EH (cell line): ENCODE measurements at regions not wholly inside any gene's neighbourhood (a gene's known extent, or its start where the extent isn't known, plus 50 kb on each side); places are given as distances from the start of the nearest gene placed in this dataset.
A peak's percentile ranks its signal among the peaks of the same experiment; 100 is the strongest.

ENCODE experiments used
- DNase-seq: peaks from one replicate; pipeline ENCODE4 v3.0.0-alpha.2; 2015; ENCODE audit warnings: low read depth

GRCh38 chr9:80070071-80070742 is 498.4 kb downstream of the TLE4 start:
- DNase-seq = no peak

- DNase-seq = no peak
These were observed 495.2 kb downstream of the TLE4 start for GRCh38 chr9:80066931-80067330.

- peak; percentile 4 for DNase-seq
These were observed 490.8 kb downstream of the TLE4 start for GRCh38 chr9:80062567-80062966.

GRCh38 chr9:80061940-80062339 is 490.2 kb downstream of the TLE4 start:
- DNase-seq = peak; percentile 97

- peak; percentile 0 for DNase-seq
These were observed 489.3 kb downstream of the TLE4 start for GRCh38 chr9:80061096-80061495.

- DNase-seq = no peak
These were observed 488.2 kb downstream of the TLE4 start for GRCh38 chr9:80059979-80060378.

GRCh38 chr9:80059191-80059590 is 487.4 kb downstream of the TLE4 start:
- no peak for DNase-seq

GRCh38 chr9:80052830-80053229 is 481.1 kb downstream of the TLE4 start:
- no peak for DNase-seq

- no peak for DNase-seq
These were observed 477.5 kb downstream of the TLE4 start for GRCh38 chr9:80049096-80049782.

- no peak for DNase-seq
These were observed 474.7 kb downstream of the TLE4 start for GRCh38 chr9:80046481-80046880.

GRCh38 chr9:80041821-80042220 is 470.1 kb downstream of the TLE4 start:
- DNase-seq = no peak

GRCh38 chr9:80040457-80040856 is 468.7 kb downstream of the TLE4 start:
- no peak for DNase-seq

- DNase-seq = peak; percentile 6
These were observed 459.0 kb downstream of the TLE4 start for GRCh38 chr9:80030801-80031200.

- DNase-seq = peak; percentile 30
These were observed 456.7 kb downstream of the TLE4 start for GRCh38 chr9:80028501-80028900.

- no peak for DNase-seq
These were observed 454.2 kb downstream of the TLE4 start for GRCh38 chr9:80025796-80026520.

- no peak for DNase-seq
These were observed 453.4 kb downstream of the TLE4 start for GRCh38 chr9:80025131-80025530.

- no peak for DNase-seq
These were observed 448.8 kb downstream of the TLE4 start for GRCh38 chr9:80020530-80020929.

- DNase-seq = no peak
These were observed 448.3 kb downstream of the TLE4 start for GRCh38 chr9:80020056-80020455.

- peak; percentile 1 for DNase-seq
These were observed 442.1 kb downstream of the TLE4 start for GRCh38 chr9:80013891-80014290.

- no peak for DNase-seq
These were observed 441.0 kb downstream of the TLE4 start for GRCh38 chr9:80012557-80013330.

- DNase-seq = no peak
These were observed 437.4 kb downstream of the TLE4 start for GRCh38 chr9:80009204-80009603.

GRCh38 chr9:80004714-80005113 is 432.9 kb downstream of the TLE4 start:
- peak; percentile 2 for DNase-seq
